ENCODE measurements at regions not wholly inside any gene's neighbourhood (a gene's known extent, or its start where the extent isn't known, plus 50 kb on each side); places are given as distances from the start of the nearest gene placed in this dataset.

- H3F3A ChIP-seq (replicated peaks; ENCODE audit: low read depth): no peaks in the 10 kb centered on the region
- TF ChIP-seq CTCF (conservative IDR thresholded peaks at IDR 0.05; ENCODE audit: low read depth in 2 of 2): no peak
- TF ChIP-seq JUNB (IDR thresholded peaks at IDR 0.05; ENCODE audit: unreplicated experiment): no peak
- no peaks in the 10 kb centered on the region for H3K9me2 ChIP-seq (ENCODE audit: insufficient read depth)
- no peaks in the 10 kb centered on the region; the same call in 1 of the 2 replicates for H3K4me1 ChIP-seq (ENCODE audit: insufficient read depth)
- Mint-ChIP-seq H3K27me3 (ENCODE audit: insufficient read depth, low read depth, poor library complexity) (no peaks in the 10 kb centered on the region), H3K9me3 (no peaks in the 10 kb centered on the region), H3K4me1 (peaks cover 10% of the 10 kb centered on the region; the same call in 2 of the 3 replicates), H3K27ac (no peak overlapping the region), H3K36me3 (ENCODE audit: low read depth) (no peaks in the 10 kb centered on the region), H3K4me3 (no peak overlapping the region)
- H4K20me1 ChIP-seq (replicated peaks; ENCODE audit: insufficient read depth): no peaks in the 10 kb centered on the region
- no peak overlapping the region for H2AFZ ChIP-seq
- H3K27ac ChIP-seq (ENCODE audit: low read depth): no peak overlapping the region
- no peaks in the 10 kb centered on the region for H3K36me3 ChIP-seq (ENCODE audit: insufficient read depth)
- DNase-seq (ENCODE audit: low spot score) (no peak), ATAC-seq (no peak)
- no peak overlapping the region for H3K4me3 ChIP-seq
- H3K27me3 ChIP-seq (ENCODE audit: insufficient read depth): no peaks in the 10 kb centered on the region
- no peak overlapping the region for H3K4me2 ChIP-seq
- no peaks in the 10 kb centered on the region for H3K79me2 ChIP-seq (replicated peaks; ENCODE audit: insufficient read depth)
Observed at GRCh38 chrX:139293991-139294390, 236.5 kb upstream of the F9 start.

GRCh38 chrX:139290310-139290709 is 240.2 kb upstream of the F9 start:
- H3K36me3 ChIP-seq (ENCODE audit: insufficient read depth): no peaks in the 10 kb centered on the region
- no peaks in the 10 kb centered on the region for H3K9me3 Mint-ChIP-seq
- no peaks in the 10 kb centered on the region for H3K79me2 ChIP-seq (replicated peaks; ENCODE audit: insufficient read depth)
- no peak overlapping the region for H3K27ac ChIP-seq (ENCODE audit: low read depth)
- no peaks in the 10 kb centered on the region for H4K20me1 ChIP-seq (replicated peaks; ENCODE audit: insufficient read depth)
- H3K36me3 Mint-ChIP-seq (ENCODE audit: low read depth): no peaks in the 10 kb centered on the region
- DNase-seq (ENCODE audit: low spot score): no peak
- H3K4me1 ChIP-seq (ENCODE audit: insufficient read depth): no peaks in the 10 kb centered on the region
- H3K9me2 ChIP-seq (ENCODE audit: insufficient read depth): no peaks in the 10 kb centered on the region
- no peak overlapping the region for H3K4me3 ChIP-seq
- no peaks in the 10 kb centered on the region for H3F3A ChIP-seq (replicated peaks; ENCODE audit: low read depth)
- no peak overlapping the region for H3K4me3 Mint-ChIP-seq
- no peaks in the 10 kb centered on the region for H3K27me3 ChIP-seq (ENCODE audit: insufficient read depth)
- H3K27ac Mint-ChIP-seq: no peak overlapping the region
- peaks cover 2% of the 10 kb centered on the region for H3K27me3 Mint-ChIP-seq (ENCODE audit: insufficient read depth, low read depth, poor library complexity)
- ATAC-seq: no peak
- H3K4me1 Mint-ChIP-seq: no peaks in the 10 kb centered on the region
- H2AFZ ChIP-seq: no peak overlapping the region
- no peak overlapping the region for H3K4me2 ChIP-seq
- TF ChIP-seq ETS1 (IDR thresholded peaks at IDR 0.05) (no peak), ZNF331 (CRISPR knock-in tag; IDR thresholded peaks at IDR 0.05; ENCODE audit: low read depth) (no peak), POLR2AphosphoS5 (IDR thresholded peaks at IDR 0.05; ENCODE audit: low read depth) (no peak), ZNF462 (CRISPR knock-in tag; IDR thresholded peaks at IDR 0.05) (no peak), CTCF (conservative IDR thresholded peaks at IDR 0.05; ENCODE audit: low read depth in 2 of 2) (no peak), EZH2 (IDR thresholded peaks at IDR 0.05; ENCODE audit: low read depth, unreplicated experiment) (no peak), STAT1 (IDR thresholded peaks at IDR 0.05; ENCODE audit: unreplicated experiment) (no peak), JUNB (IDR thresholded peaks at IDR 0.05; ENCODE audit: unreplicated experiment) (no peak)
